ENCODE measurements at regions not wholly inside any gene's neighbourhood (a gene's known extent, or its start where the extent isn't known, plus 50 kb on each side); places are given as distances from the start of the nearest gene placed in this dataset.
"Not testable (repeated sequence)": the region's sequence is repeated elsewhere in the genome, so short reads cannot be mapped to it uniquely, and the experiment has no call there.

DNA sequence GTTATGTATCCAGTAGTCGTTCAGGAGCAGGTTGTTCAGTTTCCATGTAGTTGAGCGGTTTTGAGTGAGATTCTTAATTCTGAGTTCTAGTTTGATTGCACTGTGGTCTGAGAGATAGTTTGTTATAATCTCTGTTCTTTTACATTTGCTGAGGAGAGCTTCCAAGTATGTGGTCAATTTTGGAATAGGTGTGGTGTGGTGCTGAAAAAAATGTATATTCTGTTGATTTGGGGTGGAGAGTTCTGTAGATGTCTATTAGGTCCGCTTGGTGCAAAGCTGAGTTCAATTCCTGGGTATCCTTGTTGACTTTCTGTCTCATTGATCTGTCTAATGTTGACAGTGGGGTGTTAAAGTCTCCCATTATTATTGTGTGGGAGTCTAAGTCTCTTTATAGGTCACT, 68.6 kb upstream of the IZUMO1R start:
- DNase-seq (ENCODE audit: low spot score); H3K9me3 ChIP-seq; H3K4me3 ChIP-seq; intact Hi-C loops (cut with DNase I); H3K27me3 ChIP-seq (replicated peaks; ENCODE audit: insufficient read depth); H3K36me3 ChIP-seq; H3K4me1 ChIP-seq (replicated peaks); H3K27ac ChIP-seq: not testable (repeated sequence)
- 56% methylated on average over 3 of the region's 3 CpGs for WGBS

DNA sequence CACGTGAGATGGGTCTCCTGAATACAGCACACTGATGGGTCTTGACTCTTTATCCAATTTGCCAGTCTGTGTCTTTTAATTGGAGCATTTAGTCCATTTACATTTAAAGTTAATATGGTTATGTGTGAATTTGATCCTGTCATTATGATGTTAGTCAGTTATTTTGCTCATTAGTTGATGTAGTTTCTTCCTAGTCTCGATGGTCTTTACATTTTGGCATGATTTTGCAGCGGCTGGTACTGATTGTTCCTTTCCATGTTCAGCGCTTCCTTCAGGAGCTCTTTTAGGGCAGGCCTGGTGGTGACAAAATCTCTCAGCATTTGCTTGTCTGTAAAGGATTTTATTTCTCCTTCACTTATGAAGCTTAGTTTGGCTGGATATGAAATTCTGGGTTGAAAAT, 68.0 kb upstream of the IZUMO1R start:
- intact Hi-C loops (cut with DNase I); H3K27me3 ChIP-seq (replicated peaks; ENCODE audit: insufficient read depth); H3K36me3 ChIP-seq; H3K9me3 ChIP-seq; H3K27ac ChIP-seq; H3K4me3 ChIP-seq; DNase-seq (ENCODE audit: low spot score); H3K4me1 ChIP-seq (replicated peaks): not testable (repeated sequence)
- WGBS = 86% methylated on average over 4 of the region's 4 CpGs

DNA sequence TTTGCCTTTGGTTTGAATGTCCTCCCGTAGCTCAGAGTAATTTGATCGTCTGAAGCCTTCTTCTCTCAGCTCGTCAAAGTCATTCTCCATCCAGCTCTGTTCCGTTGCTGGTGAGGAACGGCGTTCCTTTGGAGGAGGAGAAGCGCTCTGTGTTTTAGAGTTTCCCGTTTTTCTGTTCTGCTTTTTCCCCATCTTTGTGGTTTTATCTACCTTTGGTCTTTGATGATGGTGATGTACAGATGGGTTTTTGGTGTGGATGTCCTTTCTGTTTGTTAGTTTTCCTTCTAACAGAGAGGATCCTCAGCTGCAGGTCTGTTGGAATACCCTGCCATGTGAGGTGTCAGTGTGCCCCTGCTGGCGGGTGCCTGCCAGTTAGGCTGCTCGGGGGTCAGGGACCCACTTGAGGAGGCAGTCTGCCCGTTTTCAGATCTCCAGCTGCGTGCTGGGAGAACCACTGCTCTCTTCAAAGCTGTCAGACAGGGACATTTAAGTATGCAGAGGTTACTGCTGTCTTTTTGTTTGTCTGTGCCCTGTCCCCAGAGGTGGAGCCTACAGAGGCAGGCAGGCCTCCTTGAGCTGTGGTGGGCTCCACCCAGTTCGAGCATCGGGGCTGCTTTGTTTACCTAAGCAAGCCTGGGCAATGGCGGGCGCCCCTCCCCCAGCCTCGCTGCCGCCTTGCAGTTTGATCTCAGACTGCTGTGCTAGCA, 66.8 kb upstream of the IZUMO1R start:
- H3K4me3 ChIP-seq; intact Hi-C loops (cut with DNase I); H3K27me3 ChIP-seq (replicated peaks; ENCODE audit: insufficient read depth); H3K4me1 ChIP-seq (replicated peaks); H3K27ac ChIP-seq; H3K9me3 ChIP-seq; H3K36me3 ChIP-seq: not testable (repeated sequence)
- WGBS = 77% methylated on average over 18 of the region's 18 CpGs
- DNase-seq (ENCODE audit: low spot score) = peak; percentile 33
- TF ChIP-seq POLR2A (IDR thresholded peaks at IDR 0.05) = peak; percentile 22
- TF ChIP-seq, protein P1, sequence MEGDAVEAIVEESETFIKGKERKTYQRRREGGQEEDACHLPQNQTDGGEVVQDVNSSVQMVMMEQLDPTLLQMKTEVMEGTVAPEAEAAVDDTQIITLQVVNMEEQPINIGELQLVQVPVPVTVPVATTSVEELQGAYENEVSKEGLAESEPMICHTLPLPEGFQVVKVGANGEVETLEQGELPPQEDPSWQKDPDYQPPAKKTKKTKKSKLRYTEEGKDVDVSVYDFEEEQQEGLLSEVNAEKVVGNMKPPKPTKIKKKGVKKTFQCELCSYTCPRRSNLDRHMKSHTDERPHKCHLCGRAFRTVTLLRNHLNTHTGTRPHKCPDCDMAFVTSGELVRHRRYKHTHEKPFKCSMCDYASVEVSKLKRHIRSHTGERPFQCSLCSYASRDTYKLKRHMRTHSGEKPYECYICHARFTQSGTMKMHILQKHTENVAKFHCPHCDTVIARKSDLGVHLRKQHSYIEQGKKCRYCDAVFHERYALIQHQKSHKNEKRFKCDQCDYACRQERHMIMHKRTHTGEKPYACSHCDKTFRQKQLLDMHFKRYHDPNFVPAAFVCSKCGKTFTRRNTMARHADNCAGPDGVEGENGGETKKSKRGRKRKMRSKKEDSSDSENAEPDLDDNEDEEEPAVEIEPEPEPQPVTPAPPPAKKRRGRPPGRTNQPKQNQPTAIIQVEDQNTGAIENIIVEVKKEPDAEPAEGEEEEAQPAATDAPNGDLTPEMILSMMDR (IDR thresholded peaks at IDR 0.05) = peak in 1 of 4 experiments; percentile 29

DNA sequence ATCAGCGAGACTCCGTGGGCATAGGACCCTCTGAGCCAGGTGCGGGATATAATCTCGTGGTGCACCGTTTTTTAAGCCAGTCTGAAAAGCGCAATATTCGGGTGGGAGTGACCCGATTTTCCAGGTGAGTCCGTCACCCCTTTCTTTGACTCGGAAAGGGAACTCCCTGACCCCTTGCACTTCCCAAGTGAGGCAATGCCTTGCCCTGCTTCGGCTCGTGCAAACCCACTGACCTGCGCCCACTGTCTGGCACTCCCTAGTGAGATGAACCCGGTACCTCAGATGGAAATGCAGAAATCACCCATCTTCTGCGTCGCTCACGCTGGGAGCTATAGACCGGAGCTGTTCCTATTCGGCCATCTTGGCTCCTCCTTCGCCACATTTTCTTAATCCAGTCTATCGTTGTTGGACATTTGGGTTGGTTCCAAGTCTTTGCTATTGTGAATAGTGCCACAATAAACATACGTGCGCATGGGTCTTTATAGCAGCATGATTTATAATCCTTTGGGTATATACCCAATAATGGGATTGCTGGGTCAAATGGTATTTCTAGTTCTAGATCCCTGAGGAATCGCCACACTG, 66.1 kb upstream of the IZUMO1R start:
- WGBS = 92% methylated on average over 24 of the region's 24 CpGs
- H3K4me1 ChIP-seq (replicated peaks) = not testable (repeated sequence)
- DNase-seq (ENCODE audit: low spot score) = peak; percentile 25

DNA sequence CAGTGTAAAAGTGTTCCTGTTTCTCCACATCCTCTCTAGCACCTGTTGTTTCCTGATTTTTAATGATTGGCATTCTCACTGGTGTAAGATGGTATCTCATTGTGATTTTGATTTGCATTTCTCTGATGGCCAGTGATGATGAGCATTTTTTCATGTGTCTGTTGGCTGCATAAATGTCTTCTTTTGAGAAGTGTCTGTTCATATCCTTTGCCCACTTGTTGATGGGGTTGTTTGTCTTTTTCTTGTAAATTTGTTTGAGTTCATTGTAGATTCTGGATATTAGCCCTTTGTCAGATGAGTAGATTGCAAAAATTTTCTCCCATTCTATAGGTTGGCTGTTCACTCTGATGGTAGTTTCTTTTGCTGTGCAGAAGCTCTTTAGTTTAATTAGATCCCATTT, 65.6 kb upstream of the IZUMO1R start:
- H3K27me3 ChIP-seq (replicated peaks; ENCODE audit: insufficient read depth); intact Hi-C loops (cut with DNase I); H3K4me3 ChIP-seq; H3K4me1 ChIP-seq (replicated peaks); DNase-seq (ENCODE audit: low spot score); H3K36me3 ChIP-seq; H3K27ac ChIP-seq; H3K9me3 ChIP-seq: not testable (repeated sequence)

More for the DNA sequence above, 66.1 kb upstream of the IZUMO1R start:
- H3K27ac ChIP-seq; H3K36me3 ChIP-seq; H3K9me3 ChIP-seq; H3K27me3 ChIP-seq (replicated peaks; ENCODE audit: insufficient read depth); intact Hi-C loops (cut with DNase I); H3K4me3 ChIP-seq: not testable (repeated sequence)

DNA sequence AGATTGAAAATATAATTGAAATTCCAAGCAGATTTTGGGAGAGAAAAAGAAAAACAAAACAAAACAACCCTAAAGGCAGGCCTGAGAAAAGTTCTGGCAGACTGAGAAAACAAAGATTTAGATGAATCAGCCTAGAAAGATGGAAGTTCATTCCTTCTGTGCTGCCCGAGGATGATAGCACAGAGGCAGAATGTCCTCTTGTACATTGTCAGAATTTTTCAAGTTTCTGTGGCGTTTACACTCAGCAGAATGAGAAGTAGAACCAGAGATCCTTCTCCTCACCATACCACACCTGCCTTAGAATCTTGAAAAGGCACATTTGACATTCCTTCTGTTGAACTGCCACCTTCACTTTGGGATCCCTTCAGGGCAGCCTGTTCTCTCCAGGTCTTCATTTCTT, 62.5 kb upstream of the IZUMO1R start:
- no peak overlapping the region for H3K4me3 ChIP-seq
- no peaks in the 10 kb centered on the region for H3K36me3 ChIP-seq
- no peak for DNase-seq (ENCODE audit: low spot score)
- intact Hi-C loops (cut with DNase I) = no loop called here
- TF ChIP-seq POLR2A (IDR thresholded peaks at IDR 0.05) (no peak), POLR2AphosphoS5 (IDR thresholded peaks at IDR 0.05) (no peak)
- TF ChIP-seq, protein P1 (IDR thresholded peaks at IDR 0.05) = no peak
- H3K27me3 ChIP-seq (replicated peaks; ENCODE audit: insufficient read depth) = no peaks in the 10 kb centered on the region
- WGBS = 76% methylated on average over 2 of the region's 2 CpGs
- H3K9me3 ChIP-seq = no peaks in the 10 kb centered on the region
- H3K27ac ChIP-seq = no peak overlapping the region
- H3K4me1 ChIP-seq (replicated peaks) = no peaks in the 10 kb centered on the region

All from prostate gland (tissue), 2 donors.